OCI-LY1 (cell line): ENCODE measurements at regions not wholly inside any gene's neighbourhood (a gene's known extent, or its start where the extent isn't known, plus 50 kb on each side); places are given as distances from the start of the nearest gene placed in this dataset.

Experiments used
- CTCF ChIP-seq: fragments of 200-600 bp; sonication (generic), shearing (Covaris generic); IDR thresholded peaks from 2 replicates; pipeline ENCODE4 v1.5.1; 2017; ENCODE audit warnings: mild to moderate bottlenecking, antibody characterized with exemption, low read length, moderate library complexity, mixed read lengths
- EZH2 ChIP-seq: fragments of 200-600 bp; sonication (generic), shearing (Covaris generic); IDR thresholded peaks from 2 replicates; pipeline ENCODE4 v1.8.0; 2017; ENCODE audit warnings: borderline replicate concordance, mixed run types, mild to moderate bottlenecking, antibody characterized with exemption, low read length, moderate library complexity, mixed read lengths

DNA sequence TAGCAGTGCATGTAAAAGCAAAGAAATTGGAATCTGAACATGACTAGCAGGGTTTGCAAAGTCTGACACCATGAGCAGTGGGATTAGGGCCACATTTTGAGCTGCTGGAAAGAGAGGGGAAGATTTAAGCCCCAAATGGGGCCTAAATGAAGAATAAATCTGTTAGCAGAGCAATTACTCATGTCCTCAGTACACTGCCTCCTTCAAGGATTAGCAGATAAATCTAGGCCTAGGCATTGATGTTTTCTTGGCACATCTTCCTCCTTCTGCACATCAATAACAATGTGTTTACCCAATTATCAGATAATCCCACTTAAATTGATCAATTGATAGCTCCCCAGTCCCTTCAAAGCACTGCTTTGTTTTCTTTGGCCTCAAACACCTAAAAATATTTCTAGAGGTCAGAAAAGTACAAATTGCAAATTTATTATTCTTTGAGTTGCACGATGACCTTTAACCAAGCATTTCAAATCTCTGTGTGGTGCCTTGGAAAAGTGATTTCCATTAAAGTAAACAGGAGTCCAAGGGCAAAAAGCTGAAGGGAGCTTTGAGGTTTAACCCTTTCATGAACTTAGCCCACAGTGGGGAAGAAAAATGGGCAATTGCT, 514.7 kb upstream of the CHORDC1 start:
- TF ChIP-seq CTCF, result no peak
- TF ChIP-seq EZH2, result no peak
